ENCODE measurements at regions not wholly inside any gene's neighbourhood (a gene's known extent, or its start where the extent isn't known, plus 50 kb on each side); places are given as distances from the start of the nearest gene placed in this dataset.

- no peaks in the 10 kb centered on the region for H3K36me3 Mint-ChIP-seq
- peaks cover 1% of the 10 kb centered on the region for H3K27me3 Mint-ChIP-seq
- no peak for TF ChIP-seq CTCF (conservative IDR thresholded peaks at IDR 0.05)
- H3K27ac Mint-ChIP-seq, result no peak overlapping the region
- no peak overlapping the region for H3K4me3 Mint-ChIP-seq
- DNase-seq (ENCODE audit: extremely low spot score, unreplicated experiment), result no peak
- H3K4me1 Mint-ChIP-seq (ENCODE audit: unreplicated experiment), result no peaks in the 10 kb centered on the region
- H3K9me3 Mint-ChIP-seq, result no peaks in the 10 kb centered on the region
Observed at GRCh38 chr10:128617532-128617931, 491.3 kb upstream of the MKI67 start.

GRCh38 chr10:128622706-128623105, 496.5 kb upstream of the MKI67 start:
- peaks cover 11% of the 10 kb centered on the region for H3K4me1 Mint-ChIP-seq (ENCODE audit: unreplicated experiment)
- no peak for TF ChIP-seq CTCF (conservative IDR thresholded peaks at IDR 0.05)
- peaks cover 5% of the 10 kb centered on the region for H3K9me3 Mint-ChIP-seq
- H3K27ac Mint-ChIP-seq, result no peak overlapping the region
- no peak overlapping the region for H3K4me3 Mint-ChIP-seq
- no peaks in the 10 kb centered on the region for H3K36me3 Mint-ChIP-seq
- no peak for DNase-seq (ENCODE audit: extremely low spot score, unreplicated experiment)
- H3K27me3 Mint-ChIP-seq, result peaks cover 11% of the 10 kb centered on the region

- no peak overlapping the region for H3K4me3 Mint-ChIP-seq
- H3K9me3 Mint-ChIP-seq, result peaks cover 5% of the 10 kb centered on the region
- H3K4me1 Mint-ChIP-seq (ENCODE audit: unreplicated experiment), result peaks cover 17% of the 10 kb centered on the region
- peaks cover 15% of the 10 kb centered on the region for H3K27me3 Mint-ChIP-seq
- DNase-seq (ENCODE audit: extremely low spot score, unreplicated experiment), result no peak
- TF ChIP-seq CTCF (conservative IDR thresholded peaks at IDR 0.05), result no peak
- H3K27ac Mint-ChIP-seq, result no peak overlapping the region
- H3K36me3 Mint-ChIP-seq, result no peaks in the 10 kb centered on the region
Observed at GRCh38 chr10:128623776-128624175, 497.6 kb upstream of the MKI67 start.

GRCh38 chr10:128624656-128625530, 498.7 kb upstream of the MKI67 start:
- no peak overlapping the region for H3K4me3 Mint-ChIP-seq
- no peaks in the 10 kb centered on the region for H3K36me3 Mint-ChIP-seq
- H3K9me3 Mint-ChIP-seq, result peaks cover 5% of the 10 kb centered on the region
- peaks cover 18% of the 10 kb centered on the region for H3K27me3 Mint-ChIP-seq
- no peak for TF ChIP-seq CTCF (conservative IDR thresholded peaks at IDR 0.05)
- no peak for DNase-seq (ENCODE audit: extremely low spot score, unreplicated experiment)
- peaks cover 17% of the 10 kb centered on the region for H3K4me1 Mint-ChIP-seq (ENCODE audit: unreplicated experiment)
- no peak overlapping the region for H3K27ac Mint-ChIP-seq

- TF ChIP-seq CTCF (conservative IDR thresholded peaks at IDR 0.05), result no peak
- peaks cover 18% of the 10 kb centered on the region for H3K27me3 Mint-ChIP-seq
- DNase-seq (ENCODE audit: extremely low spot score, unreplicated experiment), result no peak
- peaks cover 26% of the 10 kb centered on the region for H3K4me1 Mint-ChIP-seq (ENCODE audit: unreplicated experiment)
- no peaks in the 10 kb centered on the region for H3K36me3 Mint-ChIP-seq
- no peak overlapping the region for H3K4me3 Mint-ChIP-seq
- H3K9me3 Mint-ChIP-seq, result peaks cover 5% of the 10 kb centered on the region
- H3K27ac Mint-ChIP-seq, result no peak overlapping the region
Observed at GRCh38 chr10:128625926-128626325, 499.7 kb upstream of the MKI67 start.

All from type B pancreatic cell (in vitro differentiated cells).